HG02798 (cell line): ENCODE measurements at regions not wholly inside any gene's neighbourhood (a gene's known extent, or its start where the extent isn't known, plus 50 kb on each side); places are given as distances from the start of the nearest gene placed in this dataset.
"Not testable (repeated sequence)": the region's sequence is repeated elsewhere in the genome, so short reads cannot be mapped to it uniquely, and the experiment has no call there.

Source experiments
- ATAC-seq: cut with Tn5 transposase; IDR thresholded peaks from one replicate; pipeline ENCODE4 v1.9.1; 2021; ENCODE audit warnings: mild to moderate bottlenecking; ENCODE audit not compliant: unreplicated experiment, poor library complexity

- ATAC-seq, result no peak
Measured at GRCh38 chr18:78410094-78410786, 569.4 kb upstream of the SALL3 start.

DNA sequence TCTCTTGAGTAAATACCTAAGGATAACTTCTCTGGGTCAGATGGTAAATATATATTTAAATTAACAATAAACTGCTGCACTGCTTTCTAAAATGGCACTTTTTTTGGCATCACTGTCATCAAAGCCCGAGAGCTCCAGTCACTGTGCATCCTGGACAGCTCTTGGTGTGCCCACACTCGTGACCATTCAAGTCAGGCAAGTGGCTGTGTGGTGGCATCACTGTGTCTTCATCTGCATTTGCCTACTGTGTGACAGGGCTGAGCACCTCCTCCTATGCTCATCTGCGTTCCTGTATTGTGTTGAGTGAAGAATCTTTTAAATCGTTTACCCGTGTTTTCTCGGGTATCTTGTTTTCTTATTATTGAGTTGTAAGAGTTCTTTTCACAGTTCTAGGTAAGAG, 568.1 kb upstream of the SALL3 start:
- ATAC-seq, result no peak

- ATAC-seq, result no peak
Measured at GRCh38 chr18:78414302-78414701, 565.3 kb upstream of the SALL3 start.

DNA sequence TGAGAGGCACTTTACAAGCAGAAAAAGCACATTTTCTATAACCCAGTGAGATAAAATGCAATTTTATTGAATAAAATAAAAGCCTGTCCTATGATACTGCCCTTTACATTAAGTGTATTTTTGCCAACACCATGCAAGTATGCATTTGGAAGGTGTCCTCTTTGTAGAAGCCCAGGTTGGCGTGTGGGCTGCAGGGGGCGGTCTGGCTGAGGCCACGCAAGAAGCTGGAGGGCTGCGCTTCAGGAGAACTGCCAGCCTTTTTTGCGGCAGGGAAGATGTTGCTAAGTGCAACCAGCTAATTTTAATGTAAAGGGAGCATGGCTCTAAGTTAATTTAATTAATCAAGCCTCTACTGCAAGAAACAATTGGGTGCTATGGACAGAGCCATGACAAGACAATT, 562.8 kb upstream of the SALL3 start:
- ATAC-seq, result no peak

GRCh38 chr18:78418379-78418778, 561.2 kb upstream of the SALL3 start:
- no peak for ATAC-seq

DNA sequence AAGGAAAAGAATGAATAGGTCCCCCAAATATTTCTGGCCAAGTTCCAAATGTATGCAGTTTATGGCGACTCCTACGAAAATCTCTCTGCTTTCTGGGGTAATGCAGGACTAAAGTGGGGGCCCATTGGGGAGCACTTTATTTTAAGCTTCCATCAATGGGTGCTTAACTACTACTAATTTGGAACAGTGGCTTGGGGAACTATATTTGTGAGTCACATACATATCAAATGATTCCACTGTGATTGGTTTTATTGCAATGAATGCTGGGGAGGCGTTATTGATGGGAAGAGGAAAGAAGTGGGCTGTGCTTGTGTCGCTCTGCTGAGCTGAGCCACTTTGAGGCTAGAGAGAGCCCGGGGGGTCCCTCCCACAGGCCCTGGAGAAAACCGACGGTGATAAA, 560.4 kb upstream of the SALL3 start:
- no peak for ATAC-seq

GRCh38 chr18:78420116-78420515, 559.5 kb upstream of the SALL3 start:
- no peak for ATAC-seq

GRCh38 chr18:78421392-78421791, 558.2 kb upstream of the SALL3 start:
- ATAC-seq, result no peak

GRCh38 chr18:78422336-78422735, 557.3 kb upstream of the SALL3 start:
- no peak for ATAC-seq

DNA sequence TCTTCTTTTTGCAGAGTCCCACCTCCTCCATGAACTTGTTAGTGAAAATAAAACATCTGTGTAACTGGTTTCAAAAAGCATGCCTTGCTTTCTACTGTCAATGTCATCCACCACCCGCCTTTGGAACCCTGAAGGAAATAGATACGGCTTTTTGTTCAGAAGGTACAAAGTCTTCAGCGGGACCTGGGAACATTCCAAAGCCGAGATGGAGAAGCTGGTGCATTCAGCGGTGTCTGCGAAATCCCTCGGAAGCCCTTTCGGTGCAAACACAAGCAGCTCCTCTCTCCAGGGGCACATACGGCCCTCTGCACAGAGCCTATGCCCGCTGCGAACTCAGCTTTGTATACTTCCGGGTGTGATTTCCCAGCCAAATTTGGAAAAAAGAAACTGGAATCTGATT, 555.8 kb upstream of the SALL3 start:
- no peak for ATAC-seq

GRCh38 chr18:78424403-78425018, 555.1 kb upstream of the SALL3 start:
- no peak for ATAC-seq

GRCh38 chr18:78425019-78425412, 554.6 kb upstream of the SALL3 start:
- ATAC-seq, result no peak

GRCh38 chr18:78427081-78427480, 552.5 kb upstream of the SALL3 start:
- ATAC-seq, result no peak

- ATAC-seq, result no peak
Measured at GRCh38 chr18:78429127-78430108, 550.2 kb upstream of the SALL3 start.

- ATAC-seq, result no peak
Measured at GRCh38 chr18:78430131-78430758, 549.4 kb upstream of the SALL3 start.

DNA sequence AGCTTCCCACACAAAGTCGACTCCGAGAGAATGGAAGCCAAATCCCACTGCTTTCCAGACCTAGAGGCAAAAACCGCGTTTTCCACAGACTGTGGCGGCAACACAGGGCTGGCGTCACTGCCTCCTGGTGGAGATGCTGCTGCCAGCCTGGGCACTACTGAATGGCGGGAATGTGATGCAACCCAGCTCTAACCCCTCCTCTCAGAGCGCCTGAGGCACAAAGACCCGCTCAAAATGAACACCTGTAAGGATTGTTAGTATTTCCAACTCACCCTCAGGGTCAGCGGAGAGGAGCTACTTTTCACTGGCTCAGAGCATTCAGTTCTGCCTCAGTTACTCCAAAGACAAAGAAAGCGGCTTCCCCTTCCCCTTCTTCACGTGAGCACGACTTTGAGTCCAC, 548.0 kb upstream of the SALL3 start:
- no peak for ATAC-seq

DNA sequence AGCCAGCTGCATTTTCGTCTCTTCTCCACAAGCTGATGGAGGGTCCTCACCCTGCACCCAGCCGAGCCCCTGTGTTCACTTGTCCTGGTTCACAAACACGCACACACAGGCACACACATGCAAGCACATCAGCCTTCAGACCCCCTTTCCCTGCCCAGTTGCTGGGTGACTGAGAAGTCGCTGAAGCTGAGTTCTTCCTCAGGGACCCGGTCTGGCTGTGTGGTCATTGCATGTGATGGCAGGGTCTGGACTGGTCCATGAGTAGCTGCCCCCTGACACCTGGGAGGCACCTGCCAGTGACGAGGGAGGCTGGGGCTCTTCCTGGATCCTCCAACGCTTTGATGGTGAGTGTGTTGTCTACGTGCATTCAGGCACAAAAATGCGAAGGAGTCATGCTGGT, 546.1 kb upstream of the SALL3 start:
- ATAC-seq, result no peak

GRCh38 chr18:78436110-78436509, 543.5 kb upstream of the SALL3 start:
- no peak for ATAC-seq

GRCh38 chr18:78438235-78438634, 541.4 kb upstream of the SALL3 start:
- ATAC-seq, result not testable (repeated sequence)

DNA sequence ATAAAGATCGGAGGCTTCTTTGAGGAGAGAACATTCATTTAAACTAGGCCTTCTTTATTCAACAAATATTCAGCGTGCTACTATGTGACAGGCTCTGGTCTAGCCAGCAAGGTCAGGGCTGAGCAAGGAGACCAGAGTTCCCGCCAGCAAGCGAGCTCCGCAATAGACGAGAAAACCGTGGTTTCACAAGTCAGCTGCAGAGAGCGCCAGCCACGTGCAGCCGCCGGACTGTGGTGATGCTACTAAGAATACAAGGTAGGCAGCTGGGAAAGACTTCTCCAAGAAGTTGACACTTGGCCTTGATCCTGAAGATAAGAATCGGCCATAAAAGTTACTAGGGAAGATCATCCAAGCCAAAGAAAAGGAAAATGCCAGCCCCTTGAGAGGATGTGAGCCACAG, 533.7 kb upstream of the SALL3 start:
- no peak for ATAC-seq

GRCh38 chr18:78447211-78447610, 532.4 kb upstream of the SALL3 start:
- ATAC-seq, result no peak
